H1 (cell line): ENCODE measurements at regions not wholly inside any gene's neighbourhood (a gene's known extent, or its start where the extent isn't known, plus 50 kb on each side); places are given as distances from the start of the nearest gene placed in this dataset.

Experiments
- CTCF ChIA-PET: fragments of 300-600 bp; sonication (Branson Sonifier 250); formaldehyde crosslinking; loops from one replicate; lab custom pipeline; 2021; ENCODE audit not compliant: partially characterized antibody; lab: Charles Lee
- POLR2A ChIA-PET: fragments of 300-600 bp; sonication (Branson Sonifier 250); formaldehyde crosslinking; loops from one replicate; lab custom pipeline; 2021; ENCODE audit warnings: inconsistent platforms; ENCODE audit not compliant: partially characterized antibody; lab: Charles Lee
- DNase-seq, 2 experiments: peaks; one replicate each; pipeline versions ENCODE4 v3.0.0 to v3.0.0-alpha.2; 2010 to 2022; ENCODE audit warnings: low spot score in 2 of 2, low read depth in 1 of 2, mixed read lengths in 1 of 2
- FAIRE-seq: peaks from 2 replicates; lab custom pipeline; 2011; peaks lifted over from hg19 to GRCh38; lab: Jason Lieb, UNC
- H2AFZ ChIP-seq: 2 replicates; pipeline ENCODE4 v1.8.1; 2012; ENCODE audit warnings: low read length, inconsistent platforms
- H2AK5ac ChIP-seq: 2 replicates; pipeline ENCODE4 v1.6.1; 2013; ENCODE audit warnings: low read depth, low read length
- H2BK120ac ChIP-seq: replicated peaks from 2 replicates; pipeline ENCODE3; 2013; ENCODE audit warnings: low read depth, low read length, inconsistent platforms
- H2BK12ac ChIP-seq: 2 replicates; pipeline ENCODE4 v1.6.1; 2013; ENCODE audit warnings: low read depth, low read length
- H2BK15ac ChIP-seq: 2 replicates; pipeline ENCODE4 v1.6.1; 2013; ENCODE audit warnings: low read length
- H2BK20ac ChIP-seq: 2 replicates; pipeline ENCODE4 v1.6.1; 2013; ENCODE audit warnings: low read length
- H2BK5ac ChIP-seq: 2 replicates; pipeline ENCODE4 v1.6.1; 2013; ENCODE audit warnings: low read depth, low read length
- H3K14ac ChIP-seq: 2 replicates; pipeline ENCODE4 v1.6.1; 2013; ENCODE audit warnings: inconsistent platforms; ENCODE audit not compliant: insufficient read length
- H3K18ac ChIP-seq: 2 replicates; pipeline ENCODE4 v1.6.1; 2013; ENCODE audit warnings: low read length; ENCODE audit errors: extremely low read depth
- H3K23ac ChIP-seq: 2 replicates; pipeline ENCODE4 v1.6.1; 2013; ENCODE audit warnings: inconsistent platforms; ENCODE audit not compliant: insufficient read length
- H3K23me2 ChIP-seq: 2 replicates; pipeline ENCODE4 v1.6.1; 2013; ENCODE audit warnings: low read depth, low read length
- H3K27ac ChIP-seq: 2 replicates; pipeline ENCODE4 v1.6.1; 2011; ENCODE audit warnings: low read depth, low read length, inconsistent platforms
- H3K27me3 ChIP-seq, 4 experiments: replicated peaks in 1 of 4; 1 replicate in 1 of 4; 2 replicates in 3 of 4; pipeline versions ENCODE4 v1.6.1 to v1.8.1; 2011 to 2013; ENCODE audit warnings: low read length in 3 of 4, mild to moderate bottlenecking in 3 of 4, inconsistent platforms in 2 of 4, mixed read lengths in 2 of 4, moderate library complexity in 1 of 4; ENCODE audit not compliant: control insufficient read depth in 3 of 4, insufficient read depth in 3 of 4; ENCODE audit errors: extremely low read depth in 1 of 4
- H3K36me3 ChIP-seq, 4 experiments: 2 replicates each; pipeline versions ENCODE4 v1.6.1 to v1.8.1; 2011 to 2013; ENCODE audit warnings: mild to moderate bottlenecking in 4 of 4, low read length in 3 of 4, moderate library complexity in 2 of 4, control low read depth in 1 of 4, inconsistent platforms in 1 of 4; ENCODE audit not compliant: insufficient read depth in 4 of 4, control insufficient read depth in 2 of 4
- H3K4ac ChIP-seq: replicated peaks from 2 replicates; pipeline ENCODE3; 2013; ENCODE audit warnings: low read length, low read depth, mixed read lengths, inconsistent platforms; ENCODE audit not compliant: insufficient read length
- H3K4me1 ChIP-seq, 4 experiments: replicated peaks in 1 of 4; 1 replicate in 1 of 4; 2 replicates in 3 of 4; pipeline versions ENCODE4 v1.6.1 to v1.8.1; 2011 to 2013; ENCODE audit warnings: low read length in 3 of 4, inconsistent platforms in 2 of 4, mixed read lengths in 1 of 4; ENCODE audit not compliant: insufficient read depth in 4 of 4, control insufficient read depth in 3 of 4
- H3K4me2 ChIP-seq, 2 experiments: 2 replicates each; pipeline versions ENCODE4 v1.6.1 to v1.8.1; 2011 to 2013; ENCODE audit warnings: low read depth in 2 of 2, low read length in 2 of 2, control low read depth in 1 of 2, inconsistent platforms in 1 of 2, mild to moderate bottlenecking in 1 of 2; ENCODE audit not compliant: insufficient read depth in 1 of 2
- H3K4me3 ChIP-seq, 4 experiments: fragments of 200-600, 300-600 bp in 1 of 4; sonication (generic), shearing (Covaris generic), sonication (Bioruptor Twin) in 1 of 4; 2 replicates each; pipeline versions ENCODE4 v1.5.1 to v1.8.1; 2011 to 2016; ENCODE audit warnings: low read length in 4 of 4, low read depth in 3 of 4, control low read depth in 2 of 4, inconsistent platforms in 2 of 4, mild to moderate bottlenecking in 2 of 4, mixed read lengths in 1 of 4, moderate library complexity in 1 of 4; ENCODE audit not compliant: insufficient read depth in 2 of 4; ENCODE audit errors: extremely low read depth in 1 of 4
- H3K56ac ChIP-seq: replicated peaks from 2 replicates; pipeline ENCODE3; 2013; ENCODE audit warnings: low read depth, mild to moderate bottlenecking, mixed read lengths, low read length, inconsistent platforms; ENCODE audit not compliant: insufficient read length
- H3K79me1 ChIP-seq: 2 replicates; pipeline ENCODE4 v1.6.1; 2013; ENCODE audit warnings: low read depth, low read length, control low read depth
- H3K79me2 ChIP-seq, 2 experiments: 2 replicates each; pipeline versions ENCODE4 v1.6.1 to v1.8.1; 2012 to 2013; ENCODE audit warnings: low read length in 2 of 2, mild to moderate bottlenecking in 2 of 2, inconsistent platforms in 1 of 2; ENCODE audit not compliant: insufficient read depth in 2 of 2, control insufficient read depth in 1 of 2
- H3K9ac ChIP-seq, 4 experiments: replicated peaks in 1 of 4; 1 replicate in 1 of 4; 2 replicates in 3 of 4; pipeline versions ENCODE4 v1.6.1 to v1.8.1; 2011 to 2013; ENCODE audit warnings: low read depth in 3 of 4, low read length in 3 of 4, control low read depth in 2 of 4, mild to moderate bottlenecking in 2 of 4, moderate library complexity in 2 of 4, inconsistent platforms in 1 of 4; ENCODE audit errors: extremely low read depth in 1 of 4
- H3K9me3 ChIP-seq, 2 experiments: 2 replicates each; pipeline versions ENCODE4 v1.6.1 to v1.8.1; 2012 to 2013; ENCODE audit warnings: mild to moderate bottlenecking in 2 of 2, moderate library complexity in 2 of 2, control low read depth in 1 of 2, inconsistent platforms in 1 of 2, low read depth in 1 of 2, low read length in 1 of 2, mixed read lengths in 1 of 2; ENCODE audit not compliant: insufficient read depth in 2 of 2
- H4K20me1 ChIP-seq, 2 experiments: replicated peaks in 1 of 2; 2 replicates each; pipeline versions ENCODE3 to v1.8.1; 2011 to 2013; ENCODE audit warnings: inconsistent platforms in 2 of 2, low read length in 2 of 2, mild to moderate bottlenecking in 1 of 2; ENCODE audit not compliant: insufficient read depth in 2 of 2, control insufficient read depth in 1 of 2
- H4K5ac ChIP-seq: 2 replicates; pipeline ENCODE4 v1.6.1; 2013; ENCODE audit warnings: low read length, low read depth, mixed read lengths, inconsistent platforms; ENCODE audit not compliant: insufficient read length
- H4K8ac ChIP-seq: 2 replicates; pipeline ENCODE4 v1.8.0; 2013; ENCODE audit warnings: mild to moderate bottlenecking, moderate library complexity, low read length, inconsistent platforms; ENCODE audit not compliant: insufficient read depth; ENCODE audit errors: extremely low read depth
- H4K91ac ChIP-seq: replicated peaks from 2 replicates; pipeline ENCODE3; 2013; ENCODE audit warnings: low read length, mixed read lengths, inconsistent platforms; ENCODE audit not compliant: insufficient read length
- TAF7 ChIP-seq: optimal IDR thresholded peaks from 2 replicates; pipeline ENCODE3; 2011; ENCODE audit warnings: low read depth, mild to moderate bottlenecking, inconsistent platforms, low read length, moderate library complexity, borderline replicate concordance
- ZNF274 ChIP-seq: IDR thresholded peaks from 2 replicates; pipeline ENCODE4 v1.7.0; 2012; ENCODE audit warnings: low read length, borderline replicate concordance; ENCODE audit errors: extremely low read depth
- WGBS, 2 experiments: shearing (Covaris generic) in 1 of 2; methylation state at CpG; one replicate each; pipeline versions ENCODE4 v1.1.6 to v1.1.7; 2013 to 2015; ENCODE audit warnings: low lambda C conversion rate in 2 of 2, mixed read lengths in 2 of 2, inconsistent platforms in 1 of 2, low coverage in 1 of 2, missing lambda C conversion rate in 1 of 2; ENCODE audit not compliant: insufficient replicate concordance in 2 of 2, insufficient coverage in 1 of 2, insufficient read length in 1 of 2; ENCODE audit errors: extremely low coverage in 1 of 2, missing lambda C conversion rate in 1 of 2; 5-methylcytosine and 5-hydroxymethylcytosine counted together

GRCh38 chr13:80235166-80235966 is 105.6 kb downstream of the SPRY2 start:
- no peaks in the 10 kb centered on the region for H3K36me3 ChIP-seq
- H2AK5ac ChIP-seq = no peak overlapping the region
- no peaks in the 10 kb centered on the region for H3K27me3 ChIP-seq
- FAIRE-seq (no peak), DNase-seq (no peak)
- ChIA-PET POLR2A (no interaction called here), CTCF (interaction anchor here (1.4 to 1.5 kb wide), 2 partner anchors 13 to 16 kb away, joined by 6 to 7 read pairs; no protein-coding TSS in a partner anchor)
- H3K23me2 ChIP-seq = no peaks in the 10 kb centered on the region
- no peak overlapping the region for H2BK20ac ChIP-seq
- no peak overlapping the region for H3K9ac ChIP-seq
- no peak overlapping the region for H4K5ac ChIP-seq
- H4K20me1 ChIP-seq = no peaks in the 10 kb centered on the region
- H3K18ac ChIP-seq = no peak overlapping the region
- H3K14ac ChIP-seq = no peak overlapping the region
- H2BK12ac ChIP-seq = no peak overlapping the region
- TF ChIP-seq TAF7 (no peak), ZNF274 (no peak)
- H3K23ac ChIP-seq = no peak overlapping the region
- H3K79me2 ChIP-seq = no peaks in the 10 kb centered on the region
- no peak overlapping the region for H3K4ac ChIP-seq
- H3K56ac ChIP-seq = no peak overlapping the region
- no peak overlapping the region for H3K4me2 ChIP-seq
- H2BK120ac ChIP-seq = no peak overlapping the region
- H3K9me3 ChIP-seq = no peaks in the 10 kb centered on the region
- no peak overlapping the region for H3K27ac ChIP-seq
- H4K91ac ChIP-seq = no peak overlapping the region
- no peaks in the 10 kb centered on the region for H3K79me1 ChIP-seq
- H2BK15ac ChIP-seq = no peak overlapping the region
- 79% methylated on average over 10 of the region's 10 CpGs; no CpG with 5 or more reads in 1 of the 2 experiments for WGBS, 2 experiments
- no peaks in the 10 kb centered on the region for H3K4me1 ChIP-seq
- H2AFZ ChIP-seq = peak overlapping the region; percentile 8; the same call in 1 of the 2 replicates
- no peak overlapping the region for H3K4me3 ChIP-seq
- no peak overlapping the region for H2BK5ac ChIP-seq
- H4K8ac ChIP-seq = no peak overlapping the region
